SK-N-SH (cell line): ENCODE measurements at regions not wholly inside any gene's neighbourhood (a gene's known extent, or its start where the extent isn't known, plus 50 kb on each side); places are given as distances from the start of the nearest gene placed in this dataset.
A peak's percentile ranks its signal among the peaks of the same experiment; 100 is the strongest.

Experiments used
- CTCF ChIA-PET: fragments of 300-600, 350-600 bp; formaldehyde crosslinking; extraction: SDS; loops from one replicate; lab custom pipeline; 2021; lab: Yijun Ruan, JAX
- POLR2A ChIA-PET: fragments of 350-600 bp; sonication (Branson Sonifier 250); formaldehyde crosslinking; extraction: SDS; loops from one replicate; lab custom pipeline; 2020; ENCODE audit warnings: antibody characterized with exemption, inconsistent platforms; lab: Yijun Ruan, JAX
- DNase-seq: peaks from one replicate; pipeline ENCODE4 v3.0.0; 2012
- H2AFZ ChIP-seq: fragments of 200-600 bp; sonication (generic); 2 replicates; pipeline ENCODE4 v1.8.1; 2016; ENCODE audit warnings: antibody characterized with exemption, mild to moderate bottlenecking, low read depth
- H3F3A ChIP-seq: fragments of 200-600 bp; sonication (generic); replicated peaks from 2 replicates; pipeline ENCODE3; 2016; ENCODE audit warnings: antibody characterized with exemption, mild to moderate bottlenecking; ENCODE audit not compliant: insufficient read depth
- H3K27ac ChIP-seq, 2 experiments: fragments of 200-500 bp in 1 of 2; fragments of 200-600 bp in 1 of 2; sonication (Bioruptor generic) in 1 of 2; sonication (generic), shearing (Covaris generic) in 1 of 2; 2 replicates each; pipeline versions ENCODE4 v1.5.1 to v1.6.1; 2014 to 2016; ENCODE audit warnings: low read depth in 2 of 2, inconsistent platforms in 1 of 2, low read length in 1 of 2, mild to moderate bottlenecking in 1 of 2, mixed read lengths in 1 of 2
- H3K27me3 ChIP-seq: fragments of 200-600 bp; sonication (generic), shearing (Covaris generic); 2 replicates; pipeline ENCODE4 v1.6.1; 2016; ENCODE audit warnings: mixed run types; ENCODE audit not compliant: insufficient read depth
- H3K36me3 ChIP-seq, 2 experiments: fragments of 200-500 bp in 1 of 2; fragments of 200-600 bp in 1 of 2; sonication (Bioruptor generic) in 1 of 2; sonication (generic) in 1 of 2; replicated peaks in 1 of 2; 2 replicates each; pipeline versions ENCODE3 to v1.5.1; 2014 to 2016; ENCODE audit warnings: low read length in 1 of 2, mild to moderate bottlenecking in 1 of 2; ENCODE audit not compliant: insufficient read depth in 2 of 2, control insufficient read depth in 1 of 2
- H3K4me1 ChIP-seq, 2 experiments: fragments of 200-500 bp in 1 of 2; fragments of 200-600 bp in 1 of 2; sonication (Bioruptor generic) in 1 of 2; sonication (generic), shearing (Covaris generic) in 1 of 2; 2 replicates each; pipeline versions ENCODE4 v1.5.1 to v1.6.1; 2014 to 2016; ENCODE audit warnings: low read depth in 1 of 2, low read length in 1 of 2, mixed run types in 1 of 2; ENCODE audit not compliant: insufficient read depth in 2 of 2, control insufficient read depth in 1 of 2
- H3K4me2 ChIP-seq: fragments of 200-600 bp; sonication (generic), shearing (Covaris generic); 2 replicates; pipeline ENCODE4 v1.6.1; 2017; ENCODE audit warnings: mixed run types
- H3K4me3 ChIP-seq, 2 experiments: fragments of 200-500 bp in 1 of 2; fragments of 200-600 bp in 1 of 2; sonication (Bioruptor generic) in 1 of 2; sonication (generic), shearing (Covaris generic) in 1 of 2; 2 replicates each; pipeline versions ENCODE4 v1.5.1 to v1.8.1; 2014 to 2016; ENCODE audit warnings: low read depth in 2 of 2, inconsistent platforms in 1 of 2, low read length in 1 of 2, mild to moderate bottlenecking in 1 of 2, mixed read lengths in 1 of 2, moderate library complexity in 1 of 2
- H3K79me2 ChIP-seq: fragments of 200-600 bp; sonication (generic); 2 replicates; pipeline ENCODE4 v1.8.1; 2017; ENCODE audit warnings: mild to moderate bottlenecking; ENCODE audit not compliant: insufficient read depth
- H3K9ac ChIP-seq: fragments of 200-600 bp; sonication (generic); 2 replicates; pipeline ENCODE4 v1.6.1; 2017; ENCODE audit warnings: mixed run types
- H3K9me2 ChIP-seq: fragments of 200-600 bp; sonication (generic); 2 replicates; pipeline ENCODE4 v1.6.1; 2017; ENCODE audit warnings: mixed run types
- H3K9me3 ChIP-seq: fragments of 200-600 bp; sonication (generic); 2 replicates; pipeline ENCODE4 v1.6.1; 2017; ENCODE audit warnings: mixed run types, mild to moderate bottlenecking, moderate library complexity
- H4K20me1 ChIP-seq: fragments of 200-600 bp; sonication (generic); 2 replicates; pipeline ENCODE4 v1.6.1; 2017; ENCODE audit warnings: mild to moderate bottlenecking, mixed run types; ENCODE audit not compliant: insufficient read depth
- ELF1 ChIP-seq: IDR thresholded peaks from 2 replicates; pipeline ENCODE4 v1.4.0; 2012
- FOSL2 ChIP-seq: IDR thresholded peaks from 2 replicates; pipeline ENCODE4 v1.4.0; 2012; ENCODE audit warnings: low read depth, mild to moderate bottlenecking, moderate library complexity, borderline replicate concordance
- GABPA ChIP-seq: IDR thresholded peaks from 2 replicates; pipeline ENCODE4 v1.4.0; 2012; ENCODE audit warnings: low read depth, mild to moderate bottlenecking
- GATA2 ChIP-seq: sonication (generic); formaldehyde crosslinking; IDR thresholded peaks from 2 replicates; pipeline ENCODE4 v1.5.0; 2020; ENCODE audit warnings: mild to moderate bottlenecking, missing genetic modification reagents
- JUND ChIP-seq: IDR thresholded peaks from 2 replicates; pipeline ENCODE4 v1.4.0; 2012
- MEF2A ChIP-seq: IDR thresholded peaks from 2 replicates; pipeline ENCODE4 v1.4.0; 2012; ENCODE audit warnings: low read depth, borderline replicate concordance
- MXI1 ChIP-seq: IDR thresholded peaks from 2 replicates; pipeline ENCODE4 v1.6.1; 2012; ENCODE audit warnings: mild to moderate bottlenecking, low read depth, low read length, improper control_type of control experiment
- NFIC ChIP-seq: IDR thresholded peaks from 2 replicates; pipeline ENCODE4 v1.4.0; 2012; ENCODE audit warnings: borderline replicate concordance
- NRF1 ChIP-seq: IDR thresholded peaks from 2 replicates; pipeline ENCODE4 v1.6.1; 2012; ENCODE audit warnings: low read depth, mild to moderate bottlenecking, low read length
- POLR2AphosphoS5 ChIP-seq: IDR thresholded peaks from 2 replicates; pipeline ENCODE4 v1.6.1; 2012; ENCODE audit warnings: low read depth, low read length
- RAD21 ChIP-seq: IDR thresholded peaks from 2 replicates; pipeline ENCODE4 v1.6.1; 2012; ENCODE audit warnings: mild to moderate bottlenecking, low read length
- RFX5 ChIP-seq: IDR thresholded peaks from 2 replicates; pipeline ENCODE4 v1.6.1; 2012; ENCODE audit warnings: mild to moderate bottlenecking, improper control_type of control experiment, low read length
- TCF12 ChIP-seq: IDR thresholded peaks from 2 replicates; pipeline ENCODE4 v1.4.0; 2012
- YY1 ChIP-seq: IDR thresholded peaks from 2 replicates; pipeline ENCODE4 v1.4.0; 2012; ENCODE audit warnings: low read depth, mild to moderate bottlenecking
- WGBS: methylation state at CpG from one replicate; pipeline ENCODE4 v1.1.6; 2017; ENCODE audit warnings: low lambda C conversion rate; 5-methylcytosine and 5-hydroxymethylcytosine counted together
- TF ChIP-seq, protein P1 (sequence below): IDR thresholded peaks from 2 replicates; pipeline ENCODE4 v1.4.0; 2012; ENCODE audit warnings: low read depth, borderline replicate concordance
- TF ChIP-seq, protein P2 (sequence below): fragments of 200-600 bp; sonication (generic); IDR thresholded peaks from 2 replicates; pipeline ENCODE4 v1.6.1; 2017; ENCODE audit warnings: antibody characterized with exemption, mild to moderate bottlenecking, moderate library complexity
- TF ChIP-seq, protein P3 (sequence below): IDR thresholded peaks from 2 replicates; pipeline ENCODE4; 2012

DNA sequence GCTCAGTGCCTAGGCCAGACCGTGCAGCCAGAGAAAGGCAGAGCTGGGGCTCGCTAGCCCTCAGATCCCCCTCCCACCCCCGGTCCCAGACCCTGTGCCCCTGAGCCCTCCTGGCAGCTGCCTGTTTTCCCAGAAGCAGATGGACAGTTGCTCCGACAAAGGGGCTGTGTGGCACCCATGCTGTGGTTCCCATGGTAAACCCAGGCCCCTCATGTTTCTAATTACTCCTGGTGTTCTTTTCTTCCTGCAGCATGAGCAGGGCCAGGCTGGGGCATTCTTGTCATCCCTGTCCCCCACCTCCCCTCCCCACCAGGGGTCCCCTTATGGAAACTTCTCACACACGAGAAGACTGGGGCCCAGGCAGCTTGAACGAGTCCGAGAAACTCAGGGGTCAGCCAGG lies 269.6 kb downstream of the HAUS1 start (continued):
- TF ChIP-seq FOSL2: no peak
- no peak for TF ChIP-seq GATA2 (CRISPR knock-in tag)
- peak; percentile 21; the same call in 1 of the 2 replicates for TF ChIP-seq RAD21
- no peak for TF ChIP-seq NRF1
- TF ChIP-seq JUND: no peak

DNA sequence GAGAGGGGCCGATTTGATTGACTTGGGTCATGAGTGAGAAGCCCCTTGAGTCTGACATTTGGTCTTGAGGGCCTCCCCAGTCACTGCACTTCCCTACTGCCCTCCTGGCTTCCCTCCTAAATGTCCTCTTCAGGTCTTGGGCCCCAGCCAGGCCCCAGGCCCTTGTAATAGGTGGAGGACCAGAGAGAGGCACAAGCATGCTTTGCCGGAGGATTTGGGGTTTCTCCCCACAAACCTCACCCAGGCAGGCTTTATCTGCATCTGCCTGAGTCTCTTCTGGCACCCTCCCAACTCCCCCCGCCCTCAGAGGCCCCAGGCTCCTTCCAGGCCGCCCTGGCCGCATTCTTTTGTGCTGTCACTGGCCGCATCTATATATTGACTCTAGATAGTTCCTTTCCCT lies 270.7 kb downstream of the HAUS1 start:
- H3K9me2 ChIP-seq: no peaks in the 10 kb centered on the region
- H3K79me2 ChIP-seq: no peaks in the 10 kb centered on the region
- DNase-seq: peak; percentile 56
- no peaks in the 10 kb centered on the region for H3K27me3 ChIP-seq
- no peaks in the 10 kb centered on the region for H3K36me3 ChIP-seq
- TF ChIP-seq GABPA: no peak
- TF ChIP-seq, protein P1, sequence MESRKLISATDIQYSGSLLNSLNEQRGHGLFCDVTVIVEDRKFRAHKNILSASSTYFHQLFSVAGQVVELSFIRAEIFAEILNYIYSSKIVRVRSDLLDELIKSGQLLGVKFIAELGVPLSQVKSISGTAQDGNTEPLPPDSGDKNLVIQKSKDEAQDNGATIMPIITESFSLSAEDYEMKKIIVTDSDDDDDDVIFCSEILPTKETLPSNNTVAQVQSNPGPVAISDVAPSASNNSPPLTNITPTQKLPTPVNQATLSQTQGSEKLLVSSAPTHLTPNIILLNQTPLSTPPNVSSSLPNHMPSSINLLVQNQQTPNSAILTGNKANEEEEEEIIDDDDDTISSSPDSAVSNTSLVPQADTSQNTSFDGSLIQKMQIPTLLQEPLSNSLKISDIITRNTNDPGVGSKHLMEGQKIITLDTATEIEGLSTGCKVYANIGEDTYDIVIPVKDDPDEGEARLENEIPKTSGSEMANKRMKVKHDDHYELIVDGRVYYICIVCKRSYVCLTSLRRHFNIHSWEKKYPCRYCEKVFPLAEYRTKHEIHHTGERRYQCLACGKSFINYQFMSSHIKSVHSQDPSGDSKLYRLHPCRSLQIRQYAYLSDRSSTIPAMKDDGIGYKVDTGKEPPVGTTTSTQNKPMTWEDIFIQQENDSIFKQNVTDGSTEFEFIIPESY: no peak
- no peak for TF ChIP-seq MXI1
- TF ChIP-seq TCF12: no peak
- no peak for TF ChIP-seq FOSL2
- TF ChIP-seq NRF1: no peak
- no peak for TF ChIP-seq YY1
- ChIA-PET CTCF (interaction anchor here (1.0 kb wide), 1 partner anchor 248 kb away, joined by 3 read pairs; no protein-coding TSS in a partner anchor), POLR2A (no interaction called here)
- H3K27ac ChIP-seq: peak overlapping the region in 1 of 2 experiments; percentile 31; a peak in 1 of 4 replicates
- no peak overlapping the region for H3K4me3 ChIP-seq
- peaks cover 0 to 57% of the 10 kb centered on the region in 2 experiments; a peak in 2 of 4 replicates for H3K4me1 ChIP-seq
- H3K4me2 ChIP-seq: no peak overlapping the region
- no peaks in the 10 kb centered on the region for H4K20me1 ChIP-seq
- no peak overlapping the region for H2AFZ ChIP-seq
- no peaks in the 10 kb centered on the region for H3F3A ChIP-seq
- no peaks in the 10 kb centered on the region for H3K9me3 ChIP-seq
- no peak overlapping the region for H3K9ac ChIP-seq
- WGBS: 44% methylated on average over 5 of the region's 6 CpGs

DNA sequence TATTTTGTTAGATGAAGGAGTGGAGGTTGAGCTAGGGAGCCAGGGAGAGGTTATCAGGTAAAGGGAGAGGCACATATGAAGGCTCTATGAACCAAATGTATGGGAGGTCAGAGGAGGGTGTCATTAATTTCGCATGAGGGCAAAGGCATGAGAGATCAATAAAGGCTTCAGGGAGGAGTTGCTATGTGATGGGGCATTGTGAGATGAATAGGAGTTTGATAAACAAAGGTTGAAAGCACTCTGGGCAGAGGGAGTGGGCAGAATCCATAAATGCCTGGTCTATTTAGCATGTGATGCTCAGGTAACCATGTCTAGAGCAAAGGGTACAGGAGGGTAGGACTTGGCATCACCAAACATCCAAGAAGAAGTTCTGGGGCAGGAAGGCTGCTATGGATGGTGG lies 273.4 kb downstream of the HAUS1 start:
- no peaks in the 10 kb centered on the region for H3K9me3 ChIP-seq
- POLR2A ChIA-PET: no interaction called here
- no peak overlapping the region; a peak in 1 of 4 replicates for H3K27ac ChIP-seq
- peaks cover 0 to 53% of the 10 kb centered on the region in 2 experiments; a peak in 2 of 4 replicates for H3K4me1 ChIP-seq
- H3K79me2 ChIP-seq: no peaks in the 10 kb centered on the region
- 74% methylated on average over 1 of the region's 1 CpG for WGBS
- no peak for DNase-seq
- no peak overlapping the region for H2AFZ ChIP-seq
- no peak overlapping the region for H3K4me3 ChIP-seq
- H3K36me3 ChIP-seq: no peaks in the 10 kb centered on the region
- CTCF ChIA-PET: interaction anchor here (1.8 kb wide), 1 partner anchor 10 kb away, joined by 7 read pairs; no protein-coding TSS in a partner anchor
- no peaks in the 10 kb centered on the region for H3F3A ChIP-seq
- H3K4me2 ChIP-seq: no peak overlapping the region
- TF ChIP-seq RFX5: no peak
- TF ChIP-seq ELF1: no peak
- no peak for TF ChIP-seq JUND
- TF ChIP-seq POLR2AphosphoS5: no peak
- TF ChIP-seq, protein P2, sequence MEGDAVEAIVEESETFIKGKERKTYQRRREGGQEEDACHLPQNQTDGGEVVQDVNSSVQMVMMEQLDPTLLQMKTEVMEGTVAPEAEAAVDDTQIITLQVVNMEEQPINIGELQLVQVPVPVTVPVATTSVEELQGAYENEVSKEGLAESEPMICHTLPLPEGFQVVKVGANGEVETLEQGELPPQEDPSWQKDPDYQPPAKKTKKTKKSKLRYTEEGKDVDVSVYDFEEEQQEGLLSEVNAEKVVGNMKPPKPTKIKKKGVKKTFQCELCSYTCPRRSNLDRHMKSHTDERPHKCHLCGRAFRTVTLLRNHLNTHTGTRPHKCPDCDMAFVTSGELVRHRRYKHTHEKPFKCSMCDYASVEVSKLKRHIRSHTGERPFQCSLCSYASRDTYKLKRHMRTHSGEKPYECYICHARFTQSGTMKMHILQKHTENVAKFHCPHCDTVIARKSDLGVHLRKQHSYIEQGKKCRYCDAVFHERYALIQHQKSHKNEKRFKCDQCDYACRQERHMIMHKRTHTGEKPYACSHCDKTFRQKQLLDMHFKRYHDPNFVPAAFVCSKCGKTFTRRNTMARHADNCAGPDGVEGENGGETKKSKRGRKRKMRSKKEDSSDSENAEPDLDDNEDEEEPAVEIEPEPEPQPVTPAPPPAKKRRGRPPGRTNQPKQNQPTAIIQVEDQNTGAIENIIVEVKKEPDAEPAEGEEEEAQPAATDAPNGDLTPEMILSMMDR: no peak
- TF ChIP-seq, protein P3, sequence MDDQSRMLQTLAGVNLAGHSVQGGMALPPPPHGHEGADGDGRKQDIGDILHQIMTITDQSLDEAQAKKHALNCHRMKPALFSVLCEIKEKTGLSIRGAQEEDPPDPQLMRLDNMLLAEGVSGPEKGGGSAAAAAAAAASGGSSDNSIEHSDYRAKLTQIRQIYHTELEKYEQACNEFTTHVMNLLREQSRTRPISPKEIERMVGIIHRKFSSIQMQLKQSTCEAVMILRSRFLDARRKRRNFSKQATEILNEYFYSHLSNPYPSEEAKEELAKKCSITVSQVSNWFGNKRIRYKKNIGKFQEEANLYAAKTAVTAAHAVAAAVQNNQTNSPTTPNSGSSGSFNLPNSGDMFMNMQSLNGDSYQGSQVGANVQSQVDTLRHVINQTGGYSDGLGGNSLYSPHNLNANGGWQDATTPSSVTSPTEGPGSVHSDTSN: no peak
- no peak for TF ChIP-seq MEF2A
- no peak for TF ChIP-seq NFIC
- no peaks in the 10 kb centered on the region for H3K27me3 ChIP-seq
- H4K20me1 ChIP-seq: no peaks in the 10 kb centered on the region
- H3K9ac ChIP-seq: no peak overlapping the region
- H3K9me2 ChIP-seq: no peaks in the 10 kb centered on the region
